ENCODE measurements at regions not wholly inside any gene's neighbourhood (a gene's known extent, or its start where the extent isn't known, plus 50 kb on each side); places are given as distances from the start of the nearest gene placed in this dataset.
"Not testable (repeated sequence)": the region's sequence is repeated elsewhere in the genome, so short reads cannot be mapped to it uniquely, and the experiment has no call there.

DNA sequence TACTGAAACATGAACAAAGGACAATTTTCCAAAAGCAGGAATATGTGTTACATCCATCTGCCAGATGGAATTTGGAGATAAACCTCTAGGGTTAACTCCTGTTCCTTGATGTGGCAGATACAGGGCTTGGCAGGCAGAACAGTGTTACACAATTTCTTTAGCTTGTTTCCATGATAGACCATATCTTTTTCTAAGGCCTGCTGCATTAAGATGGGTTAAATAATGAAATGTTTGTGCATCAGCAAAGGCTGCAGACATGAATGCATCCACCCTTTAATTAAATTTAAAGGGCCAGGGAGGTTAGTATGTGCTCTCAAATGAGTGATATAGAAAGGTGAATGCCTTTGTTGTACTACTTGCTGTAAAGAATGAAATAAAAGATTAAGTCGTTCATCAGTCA lies 50.1 kb upstream of the WDR44 start:
- H3K4me3 ChIP-seq (ENCODE audit: insufficient read depth, low read depth, low read length); H3K23ac ChIP-seq (ENCODE audit: low read depth, low read length); H4K91ac ChIP-seq (ENCODE audit: insufficient read depth, low read depth, low read length); H3K9me1 ChIP-seq (ENCODE audit: insufficient read depth, low read length); H2BK20ac ChIP-seq (ENCODE audit: low read depth, low read length); H3K56ac ChIP-seq (ENCODE audit: extremely low read depth, insufficient read depth, low read length); ATAC-seq (ENCODE audit: low read depth); H2BK120ac ChIP-seq (ENCODE audit: low read depth, low read length); BruUV-seq (replicated peaks); H2AK5ac ChIP-seq (ENCODE audit: low read depth, low read length); H3K4ac ChIP-seq (ENCODE audit: low read depth, low read length); dilution Hi-C loops (cut with HindIII; ENCODE audit: low sequenced_read_pairs, unreplicated experiment); H4K5ac ChIP-seq (ENCODE audit: low read depth, low read length); H3K18ac ChIP-seq (ENCODE audit: low read depth, low read length); H4K8ac ChIP-seq (ENCODE audit: low read depth in 2 of 2, low read length in 2 of 2); H4K20me1 ChIP-seq (ENCODE audit: insufficient read depth, low read length); CTCF ChIA-PET; H3K9ac ChIP-seq (ENCODE audit: low read depth, low read length); H3K4me1 ChIP-seq (ENCODE audit: control insufficient read depth, insufficient read depth, low read length); POLR2A ChIA-PET (ENCODE audit: unreplicated experiment); H2AK9ac ChIP-seq (replicated peaks; ENCODE audit: low read depth, low read length, poor library complexity); DNase-seq; H3K27ac ChIP-seq (ENCODE audit: insufficient read depth, low read length); H2AFZ ChIP-seq (replicated peaks; ENCODE audit: low read length, poor library complexity); H2BK5ac ChIP-seq (ENCODE audit: low read depth, low read length, poor library complexity, severe bottlenecking); H3K4me2 ChIP-seq (ENCODE audit: low read depth, low read length); H3K79me1 ChIP-seq (ENCODE audit: low read depth in 1 of 2, low read length in 2 of 2); H3K9me3 ChIP-seq (ENCODE audit: control insufficient read depth, insufficient read depth, low read length); H3K36me3 ChIP-seq (ENCODE audit: control insufficient read depth, insufficient read depth, low read length); H3K27me3 ChIP-seq (ENCODE audit: control insufficient read depth, insufficient read depth, low read length); H3K14ac ChIP-seq (replicated peaks; ENCODE audit: low read depth, low read length); in situ Hi-C loops (cut with MboI; ENCODE audit: low sequenced_read_pairs); H2BK15ac ChIP-seq (ENCODE audit: low read depth, low read length); intact Hi-C loops (cut with micrococcal nuclease): not testable (repeated sequence)
- WGBS, 2 experiments (ENCODE audit: extremely low coverage in 2 of 2, insufficient read length in 1 of 2) = no CpG with 5 or more reads among the region's 1 CpG

Data from IMR-90 (cell line).